Chondrocyte (in vitro differentiated cells): ENCODE measurements at regions not wholly inside any gene's neighbourhood (a gene's known extent, or its start where the extent isn't known, plus 50 kb on each side); places are given as distances from the start of the nearest gene placed in this dataset.

Experiments used
- DNase-seq: peaks from one replicate; pipeline ENCODE4 v3.0.0; 2021; ENCODE audit warnings: mixed read lengths, low spot score
- H3K27ac Mint-ChIP-seq: one replicate; pipeline ENCODE4 v1.8.0; 2021; ENCODE audit warnings: mild to moderate bottlenecking, moderate library complexity, mixed read lengths; ENCODE audit not compliant: unreplicated experiment
- H3K27me3 Mint-ChIP-seq: 2 replicates; pipeline ENCODE4 v1.8.0; 2021; ENCODE audit warnings: low read depth, mixed read lengths
- H3K36me3 Mint-ChIP-seq: 2 replicates; pipeline ENCODE4 v1.8.0; 2021; ENCODE audit warnings: low read depth, mixed read lengths
- H3K4me1 Mint-ChIP-seq: 2 replicates; pipeline ENCODE4 v1.8.0; 2021; ENCODE audit warnings: low read depth, mild to moderate bottlenecking, mixed read lengths
- H3K4me3 Mint-ChIP-seq: one replicate; pipeline ENCODE4 v1.8.0; 2021; ENCODE audit warnings: mild to moderate bottlenecking, moderate library complexity, mixed read lengths; ENCODE audit not compliant: unreplicated experiment
- H3K9me3 Mint-ChIP-seq: 2 replicates; pipeline ENCODE4 v1.8.0; 2021; ENCODE audit warnings: low read depth, mixed read lengths
- CTCF ChIP-seq: fragments of 200-600 bp; sonication (generic); IDR thresholded peaks from 2 replicates; pipeline ENCODE4 v1.5.0; 2021; ENCODE audit warnings: antibody characterized with exemption, mild to moderate bottlenecking, moderate library complexity

- Mint-ChIP-seq H3K36me3 (no peaks in the 10 kb centered on the region), H3K4me1 (peaks cover 4% of the 10 kb centered on the region), H3K27ac (no peak overlapping the region), H3K4me3 (no peak overlapping the region), H3K9me3 (no peaks in the 10 kb centered on the region), H3K27me3 (peaks cover 27% of the 10 kb centered on the region)
- no peak for TF ChIP-seq CTCF
- DNase-seq = no peak
Measured at GRCh38 chr1:168390271-168390670, 109.6 kb downstream of the TBX19 start.

- H3K4me3 Mint-ChIP-seq = no peak overlapping the region
- H3K27ac Mint-ChIP-seq = no peak overlapping the region
- TF ChIP-seq CTCF = no peak
- no peak for DNase-seq
- peaks cover 24% of the 10 kb centered on the region for H3K27me3 Mint-ChIP-seq
- H3K9me3 Mint-ChIP-seq = no peaks in the 10 kb centered on the region
- peaks cover 4% of the 10 kb centered on the region for H3K4me1 Mint-ChIP-seq
- no peaks in the 10 kb centered on the region for H3K36me3 Mint-ChIP-seq
Measured at GRCh38 chr1:168387781-168388760, 107.4 kb downstream of the TBX19 start.

- peaks cover 25% of the 10 kb centered on the region for H3K27me3 Mint-ChIP-seq
- H3K27ac Mint-ChIP-seq = no peak overlapping the region
- H3K4me3 Mint-ChIP-seq = peak overlapping the region; percentile 49
- DNase-seq = no peak
- peaks cover 4% of the 10 kb centered on the region for H3K4me1 Mint-ChIP-seq
- peak; percentile 45 for TF ChIP-seq CTCF
- no peaks in the 10 kb centered on the region for H3K36me3 Mint-ChIP-seq
- H3K9me3 Mint-ChIP-seq = no peaks in the 10 kb centered on the region
Measured at GRCh38 chr1:168386949-168387586, 106.4 kb downstream of the TBX19 start.

GRCh38 chr1:168386492-168386891 is 105.8 kb downstream of the TBX19 start:
- H3K27ac Mint-ChIP-seq = no peak overlapping the region
- H3K36me3 Mint-ChIP-seq = no peaks in the 10 kb centered on the region

More at GRCh38 chr1:168386492-168386891, 105.8 kb downstream of the TBX19 start:
- no peaks in the 10 kb centered on the region for H3K9me3 Mint-ChIP-seq
- TF ChIP-seq CTCF = no peak
- peaks cover 4% of the 10 kb centered on the region for H3K4me1 Mint-ChIP-seq
- no peak overlapping the region for H3K4me3 Mint-ChIP-seq
- no peak for DNase-seq
- H3K27me3 Mint-ChIP-seq = peaks cover 26% of the 10 kb centered on the region
